NCI-H524 (cell line): ENCODE measurements at regions not wholly inside any gene's neighbourhood (a gene's known extent, or its start where the extent isn't known, plus 50 kb on each side); places are given as distances from the start of the nearest gene placed in this dataset.

Experiments used
- DNase-seq, 2 experiments: peaks; one replicate each; lab custom pipeline; 2025; lab: John Stamatoyannopoulos, UW

- peak; percentile 34 to 46 for DNase-seq
These were observed 59.8 kb downstream of the MRM1 start for GRCh38 chr17:36661047-36661666.

GRCh38 chr17:36661688-36662087 lies 60.3 kb downstream of the MRM1 start:
- DNase-seq = no peak

GRCh38 chr17:36665417-36665816 lies 64.0 kb downstream of the MRM1 start:
- DNase-seq = no peak

DNA sequence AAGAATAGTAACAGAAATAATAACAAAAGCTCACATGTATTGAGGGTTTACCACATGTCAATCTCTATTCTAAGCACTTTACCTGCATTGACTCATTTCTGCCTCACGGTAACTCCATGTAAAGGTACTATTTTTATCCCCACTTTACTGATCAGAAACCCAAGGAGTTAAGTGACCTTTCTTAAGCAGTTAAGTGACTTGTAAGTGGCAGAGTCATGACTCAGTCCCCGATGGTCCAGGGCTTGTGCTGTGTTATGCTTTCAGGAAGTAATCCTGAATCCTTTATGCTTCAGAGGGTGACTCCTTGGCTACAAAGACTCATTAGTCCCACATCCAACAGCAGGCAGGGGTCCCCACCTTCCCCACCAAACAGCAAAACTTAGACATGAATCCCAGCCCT lies 66.5 kb downstream of the MRM1 start:
- DNase-seq = no peak

DNA sequence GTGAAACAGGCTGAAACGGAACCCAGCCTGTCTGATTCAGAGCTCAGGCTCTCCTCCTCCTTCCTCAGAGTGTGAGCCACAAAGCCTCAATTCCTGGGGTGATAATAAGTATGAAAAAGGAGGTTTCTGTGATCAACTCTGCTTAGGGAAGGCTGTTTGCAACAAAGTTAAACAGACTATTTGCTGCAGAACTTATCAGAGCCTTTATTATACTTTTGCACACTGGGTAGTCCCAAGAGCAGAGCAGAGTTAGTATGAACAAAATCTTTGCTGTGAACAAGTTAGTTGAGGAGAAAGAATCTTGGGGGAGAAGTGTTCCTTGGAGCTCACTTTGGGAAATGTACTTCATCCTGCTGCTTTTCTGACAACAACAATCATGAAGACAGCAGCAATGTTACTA lies 67.4 kb downstream of the MRM1 start:
- DNase-seq = no peak

GRCh38 chr17:36671144-36671543 lies 69.8 kb downstream of the MRM1 start:
- DNase-seq = no peak

GRCh38 chr17:36672403-36672918 lies 71.1 kb downstream of the MRM1 start:
- no peak for DNase-seq

DNA sequence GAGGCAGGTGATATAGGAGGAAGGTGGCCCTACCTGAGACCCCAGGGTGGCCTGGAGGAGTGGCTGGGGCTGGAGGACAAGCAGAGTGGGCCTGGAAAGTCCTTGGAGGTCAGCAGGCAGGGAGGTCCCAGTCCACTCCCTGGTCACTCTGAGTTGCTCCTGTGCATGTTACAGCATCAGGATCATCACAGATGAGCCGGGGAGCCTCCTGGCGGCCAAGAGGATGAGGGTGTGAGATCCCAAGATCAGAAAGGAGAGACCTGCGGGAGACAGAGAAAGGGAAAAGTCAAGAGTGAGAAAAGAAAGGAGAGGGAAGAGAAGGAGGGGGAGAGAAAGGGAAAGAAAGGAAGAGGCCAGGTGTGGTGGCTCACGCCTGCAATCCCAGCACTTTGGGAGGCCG lies 71.7 kb downstream of the MRM1 start:
- DNase-seq = no peak

- no peak for DNase-seq
These were observed 72.4 kb downstream of the MRM1 start for GRCh38 chr17:36673637-36674277.

GRCh38 chr17:36674278-36674650 lies 72.9 kb downstream of the MRM1 start:
- no peak for DNase-seq

- DNase-seq = no peak
These were observed 73.9 kb downstream of the MRM1 start for GRCh38 chr17:36675250-36675649.

DNA sequence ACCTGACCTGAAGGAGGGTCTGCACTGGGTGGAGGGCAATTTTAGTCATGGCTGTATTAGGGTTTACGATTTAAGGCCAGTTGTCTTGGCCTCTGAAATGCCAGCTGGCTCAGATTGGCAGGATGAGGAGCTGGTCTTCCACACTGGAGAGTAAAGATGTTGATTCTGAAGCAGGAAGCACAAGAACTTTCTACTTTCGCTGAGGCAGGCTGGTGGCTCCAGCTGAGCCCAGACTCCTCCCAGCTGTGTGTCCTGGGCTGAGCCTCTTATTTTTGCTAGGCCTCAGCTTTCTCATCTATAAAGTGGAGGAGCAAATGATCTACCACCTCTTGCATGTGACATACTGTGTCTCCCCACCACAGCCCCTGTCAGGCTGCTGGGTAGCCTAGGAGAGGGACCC lies 74.4 kb downstream of the MRM1 start:
- DNase-seq = no peak

DNA sequence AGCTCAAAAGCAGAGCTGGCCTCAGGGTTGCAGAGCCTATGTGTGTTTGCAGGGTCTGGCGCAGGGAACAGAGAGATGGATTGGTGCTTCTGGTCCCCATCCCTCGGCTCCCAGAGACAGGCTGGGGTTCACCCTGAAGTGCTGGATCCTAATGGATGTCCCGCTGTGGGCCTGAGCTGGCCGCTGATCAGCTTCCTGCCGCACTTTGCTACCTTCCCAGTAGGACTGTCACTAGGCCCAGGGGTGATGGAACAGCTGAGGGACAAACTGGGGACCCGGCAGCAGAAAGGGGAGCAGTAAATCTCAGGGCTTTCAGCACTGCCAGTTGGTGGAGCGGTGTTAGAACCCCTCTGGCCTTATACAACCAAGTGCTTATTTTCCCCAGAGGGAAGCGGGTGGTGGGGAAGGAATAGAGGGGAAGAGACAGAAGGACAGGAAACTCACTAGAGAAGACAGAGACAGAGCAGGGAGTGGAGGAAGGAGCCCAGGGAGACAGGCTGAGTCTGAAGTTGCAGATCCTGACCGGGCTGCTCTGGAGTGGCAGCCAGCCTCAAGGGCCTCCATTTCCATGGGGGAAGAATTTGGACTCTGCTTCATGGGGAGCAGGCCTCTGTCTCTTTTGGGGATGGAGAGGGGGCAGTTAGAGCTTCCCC lies 78.6 kb downstream of the MRM1 start:
- no peak for DNase-seq

- DNase-seq = no peak
These were observed 79.4 kb downstream of the MRM1 start for GRCh38 chr17:36680701-36681202.

GRCh38 chr17:36682773-36683172 lies 81.4 kb downstream of the MRM1 start:
- no peak for DNase-seq

DNA sequence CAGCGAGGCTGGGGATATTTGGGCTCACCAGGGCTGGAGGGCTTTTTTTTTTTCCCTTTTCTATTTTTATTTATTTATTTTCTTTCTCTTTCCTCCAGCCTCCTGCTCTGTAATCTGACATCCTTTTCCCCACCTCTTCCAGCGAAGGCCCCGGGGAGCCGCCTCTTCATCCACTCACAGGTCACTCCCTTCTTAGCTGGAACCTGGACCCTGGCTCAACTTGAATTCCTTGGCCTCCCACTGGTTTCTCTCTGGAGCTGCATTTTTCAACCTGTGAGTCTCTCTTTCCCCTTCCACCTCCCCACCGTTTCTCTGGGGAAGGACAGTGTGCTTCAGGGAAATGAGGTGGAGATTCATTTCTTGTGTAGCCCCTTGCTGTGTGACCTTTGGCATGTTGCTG lies 82.0 kb downstream of the MRM1 start:
- DNase-seq = no peak

DNA sequence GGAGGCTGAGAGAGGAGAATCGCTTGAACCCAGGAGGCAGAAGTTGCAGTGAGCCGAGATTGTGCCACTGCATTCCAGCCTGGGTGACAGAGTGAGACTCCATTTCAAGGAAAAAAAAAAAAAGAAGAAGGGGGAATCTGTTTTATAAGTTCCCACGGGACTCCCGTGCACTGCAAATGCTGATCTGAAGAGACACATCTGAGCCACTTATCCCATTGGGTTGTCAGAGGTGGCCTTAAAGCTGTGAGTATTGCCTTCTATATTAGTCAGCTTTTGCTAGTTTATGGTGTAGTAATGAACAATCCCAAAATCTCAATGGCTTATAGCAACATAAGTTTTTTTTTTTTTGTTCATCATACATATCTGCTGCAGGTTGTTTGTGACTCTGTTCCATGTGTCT lies 82.8 kb downstream of the MRM1 start:
- DNase-seq = no peak

DNA sequence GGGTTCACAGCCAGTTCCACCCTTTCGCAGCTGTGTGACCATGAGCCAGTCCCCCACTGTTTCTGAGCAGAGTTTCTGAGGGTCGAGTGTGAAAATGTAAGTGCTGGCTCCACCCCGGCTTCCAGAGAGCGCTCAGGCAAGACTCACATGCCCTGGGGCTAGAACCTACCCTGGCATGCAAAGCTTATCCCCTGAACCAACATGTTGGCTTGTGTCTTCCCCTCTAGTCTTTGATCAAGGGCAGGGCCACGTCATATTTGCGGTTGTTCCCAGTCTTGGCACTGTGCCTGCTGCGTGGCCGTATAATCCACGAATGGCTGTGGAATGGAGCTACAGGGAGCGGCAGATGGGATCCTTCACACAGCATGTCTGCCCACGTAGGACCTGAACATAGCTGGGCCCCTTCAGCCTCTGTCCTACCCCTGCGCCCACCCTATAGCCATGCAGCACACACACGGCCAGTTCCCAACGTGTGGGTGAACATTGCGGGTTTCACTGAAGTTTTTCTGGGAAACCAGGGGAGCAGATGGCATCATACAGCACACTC lies 84.8 kb downstream of the MRM1 start:
- peak in 1 of 2 experiments; percentile 25 for DNase-seq

GRCh38 chr17:36687736-36688135 lies 86.4 kb downstream of the MRM1 start:
- DNase-seq = no peak

DNA sequence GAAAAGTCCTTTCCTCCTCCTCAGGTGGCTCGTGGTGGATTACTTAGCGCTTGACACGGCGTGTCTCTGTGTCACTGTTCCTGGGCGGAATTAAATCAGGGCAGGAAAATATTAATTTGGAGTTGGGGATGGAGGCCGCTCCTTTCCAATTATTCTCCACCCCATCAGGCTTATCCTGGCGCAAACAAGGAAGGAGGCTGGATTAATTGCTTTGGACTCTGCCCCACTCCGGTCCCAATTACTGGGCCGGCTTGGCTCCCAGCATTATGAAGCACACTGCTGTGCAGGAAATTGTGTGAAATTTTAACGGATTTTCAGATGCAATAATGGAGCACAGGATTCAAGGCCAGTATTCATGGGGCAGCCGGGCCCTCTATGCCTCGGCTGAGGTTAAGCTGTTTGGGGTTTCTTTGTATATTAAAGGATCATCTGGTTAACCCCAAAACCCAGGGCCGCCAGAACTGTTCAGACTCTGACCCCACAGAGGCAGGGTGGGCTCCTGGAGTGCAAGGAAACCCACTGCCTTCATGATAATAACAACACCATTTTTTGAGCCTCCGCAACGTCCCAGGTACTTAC lies 87.8 kb downstream of the MRM1 start:
- no peak for DNase-seq

GRCh38 chr17:36690190-36690589 lies 88.8 kb downstream of the MRM1 start:
- no peak for DNase-seq

- DNase-seq = no peak
These were observed 90.2 kb downstream of the MRM1 start for GRCh38 chr17:36691606-36692005.

DNA sequence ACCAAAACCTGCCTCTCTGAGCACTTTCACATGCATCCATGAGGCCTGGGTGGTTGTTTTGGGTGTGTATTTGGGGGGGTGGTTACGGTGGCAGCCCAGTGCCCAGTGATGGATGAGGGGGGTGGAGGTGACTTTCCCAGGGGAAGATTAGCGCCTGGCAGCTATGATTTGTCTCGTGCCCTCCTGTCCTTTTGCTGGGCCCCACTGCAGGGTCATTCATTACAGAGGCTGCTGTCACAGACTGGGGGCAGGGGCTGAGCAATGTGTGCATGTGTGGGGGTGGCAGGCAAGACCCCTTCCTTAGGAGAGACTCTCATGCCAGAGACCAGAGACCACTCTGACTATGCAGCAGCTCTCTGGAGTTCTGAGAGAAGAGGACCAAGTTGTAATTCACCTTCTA lies 93.7 kb downstream of the MRM1 start:
- no peak for DNase-seq
